ENCODE measurements at regions not wholly inside any gene's neighbourhood (a gene's known extent, or its start where the extent isn't known, plus 50 kb on each side); places are given as distances from the start of the nearest gene placed in this dataset.

- intact Hi-C loops (cut with DNase I) = no loop called here
- Histone ChIP-seq H3K9me3 (no peaks in the 10 kb centered on the region), H3K27me3 (peaks cover 0 to 3% (median 0%) of the 10 kb centered on the region in 7 donors), H3K27ac (no peak overlapping the region), H3K36me3 (no peaks in the 10 kb centered on the region), H3K4me1 (peaks cover 0 to 22% (median 5%) of the 10 kb centered on the region in 9 donors), H3K4me3 (no peak overlapping the region)
- no peak for ATAC-seq
- no peak for TF ChIP-seq CTCF (IDR thresholded peaks at IDR 0.05)
- no peak for DNase-seq
- 42 to 50% methylated on average over 8 of the region's 8 CpGs for WGBS, 2 donors
Observed at GRCh38 chr12:28086521-28087155, 103.6 kb upstream of the CCDC91 start.

- no peaks in the 10 kb centered on the region for H3K9me3 ChIP-seq
- intact Hi-C loops (cut with DNase I) = no loop called here
- no peak for TF ChIP-seq CTCF (IDR thresholded peaks at IDR 0.05)
- no peak overlapping the region for H3K27ac ChIP-seq
- H3K27me3 ChIP-seq = peaks cover 0 to 3% (median 0%) of the 10 kb centered on the region in 7 donors
- 68% methylated on average over 3 of the region's 3 CpGs for WGBS, 2 donors
- no peak for DNase-seq
- H3K4me3 ChIP-seq = no peak overlapping the region
- ATAC-seq = no peak
- H3K36me3 ChIP-seq = no peaks in the 10 kb centered on the region
- peaks cover 0 to 22% (median 5%) of the 10 kb centered on the region in 9 donors for H3K4me1 ChIP-seq
Observed at GRCh38 chr12:28088566-28089272, 101.5 kb upstream of the CCDC91 start.

- ATAC-seq = peak in 6 of 8 donors; percentile 46 to 69 (median 57)
- Histone ChIP-seq H3K27ac (no peak overlapping the region), H3K4me1 (peaks cover 0 to 22% (median 5%) of the 10 kb centered on the region in 9 donors), H3K4me3 (no peak overlapping the region), H3K36me3 (no peaks in the 10 kb centered on the region), H3K27me3 (peaks cover 0 to 3% (median 0%) of the 10 kb centered on the region in 7 donors), H3K9me3 (no peaks in the 10 kb centered on the region)
- intact Hi-C loops (cut with DNase I) = no loop called here
- WGBS, 2 donors = 23 to 24% methylated on average over 5 of the region's 5 CpGs
- DNase-seq = peak in 1 of 2 donors; percentile 16
- no peak for TF ChIP-seq CTCF (IDR thresholded peaks at IDR 0.05)
Observed at GRCh38 chr12:28089338-28089737, 100.9 kb upstream of the CCDC91 start.

GRCh38 chr12:28090835-28091234, 99.4 kb upstream of the CCDC91 start:
- no peak for ATAC-seq
- peaks cover 0 to under 1% (median 0%) of the 10 kb centered on the region in 7 donors for H3K27me3 ChIP-seq
- intact Hi-C loops (cut with DNase I) = loop anchor here in 1 of 10 donors (10.0 kb wide), 1 partner anchor 106 kb away; no protein-coding TSS in a partner anchor
- peaks cover 0 to 22% (median 5%) of the 10 kb centered on the region in 9 donors for H3K4me1 ChIP-seq
- no peak for TF ChIP-seq CTCF (IDR thresholded peaks at IDR 0.05)
- H3K9me3 ChIP-seq = no peaks in the 10 kb centered on the region
- no peak overlapping the region for H3K27ac ChIP-seq
- H3K36me3 ChIP-seq = no peaks in the 10 kb centered on the region
- H3K4me3 ChIP-seq = no peak overlapping the region
- no peak for DNase-seq
- WGBS, 2 donors = 92 to 93% methylated on average over 3 of the region's 3 CpGs
